ENCODE measurements at regions not wholly inside any gene's neighbourhood (a gene's known extent, or its start where the extent isn't known, plus 50 kb on each side); places are given as distances from the start of the nearest gene placed in this dataset.

GRCh38 chr12:60195483-60195882 lies 599.7 kb downstream of the SLC16A7 start:
- TF ChIP-seq, protein P1, sequence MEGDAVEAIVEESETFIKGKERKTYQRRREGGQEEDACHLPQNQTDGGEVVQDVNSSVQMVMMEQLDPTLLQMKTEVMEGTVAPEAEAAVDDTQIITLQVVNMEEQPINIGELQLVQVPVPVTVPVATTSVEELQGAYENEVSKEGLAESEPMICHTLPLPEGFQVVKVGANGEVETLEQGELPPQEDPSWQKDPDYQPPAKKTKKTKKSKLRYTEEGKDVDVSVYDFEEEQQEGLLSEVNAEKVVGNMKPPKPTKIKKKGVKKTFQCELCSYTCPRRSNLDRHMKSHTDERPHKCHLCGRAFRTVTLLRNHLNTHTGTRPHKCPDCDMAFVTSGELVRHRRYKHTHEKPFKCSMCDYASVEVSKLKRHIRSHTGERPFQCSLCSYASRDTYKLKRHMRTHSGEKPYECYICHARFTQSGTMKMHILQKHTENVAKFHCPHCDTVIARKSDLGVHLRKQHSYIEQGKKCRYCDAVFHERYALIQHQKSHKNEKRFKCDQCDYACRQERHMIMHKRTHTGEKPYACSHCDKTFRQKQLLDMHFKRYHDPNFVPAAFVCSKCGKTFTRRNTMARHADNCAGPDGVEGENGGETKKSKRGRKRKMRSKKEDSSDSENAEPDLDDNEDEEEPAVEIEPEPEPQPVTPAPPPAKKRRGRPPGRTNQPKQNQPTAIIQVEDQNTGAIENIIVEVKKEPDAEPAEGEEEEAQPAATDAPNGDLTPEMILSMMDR (IDR thresholded peaks at IDR 0.05) = no peak
- TF ChIP-seq POLR2A (IDR thresholded peaks at IDR 0.05) = no peak

All from adrenal gland (tissue), 5 donors.